ENCODE measurements at regions not wholly inside any gene's neighbourhood (a gene's known extent, or its start where the extent isn't known, plus 50 kb on each side); places are given as distances from the start of the nearest gene placed in this dataset.

GRCh38 chr5:51138164-51138563, 245.1 kb upstream of the ISL1 start:
- TF ChIP-seq CTCF (IDR thresholded peaks at IDR 0.05) (no peak), POLR2A (IDR thresholded peaks at IDR 0.05) (no peak)

Measured in ovary (tissue), 3 donors.